Endothelial cell of umbilical vein (primary cell): ENCODE measurements at regions not wholly inside any gene's neighbourhood (a gene's known extent, or its start where the extent isn't known, plus 50 kb on each side); places are given as distances from the start of the nearest gene placed in this dataset.

Experiments used
- BruUV-seq: library from RNA; stranded (reverse); fragments of 400-500 nt; replicated peaks from 2 replicates; lab custom pipeline; 2021; lab: Mats Ljungman, UMichigan
- CTCF ChIA-PET: fragments of 300-600, 350-600 bp; sonication (Branson Sonifier 250); formaldehyde crosslinking; loops from one replicate; lab custom pipeline; 2021; ENCODE audit warnings: antibody characterized with exemption, inconsistent platforms; lab: Charles Lee
- POLR2A ChIA-PET: fragments of 300-600, 350-600 bp; sonication (Branson Sonifier 250); formaldehyde crosslinking; loops from one replicate; lab custom pipeline; 2021; ENCODE audit warnings: antibody characterized with exemption, inconsistent platforms; lab: Charles Lee
- DNase-seq: peaks from one replicate; pipeline ENCODE4 v3.0.0-alpha.2; 2011; ENCODE audit warnings: low read depth, low spot score
- FAIRE-seq: peaks from 2 replicates; lab custom pipeline; 2011; peaks lifted over from hg19 to GRCh38; lab: Jason Lieb, UNC
- H2AFZ ChIP-seq: 2 replicates; pipeline ENCODE4 v1.6.0; 2012; ENCODE audit warnings: low read depth, low read length, control low read depth, inconsistent platforms
- H3K27ac ChIP-seq: 2 replicates; pipeline ENCODE4 v1.5.1; 2011; ENCODE audit warnings: low read depth, mild to moderate bottlenecking, control low read depth, low read length, moderate library complexity; ENCODE audit not compliant: insufficient read depth
- H3K27me3 ChIP-seq, 2 experiments: 2 replicates each; pipeline versions ENCODE4 v1.6.0 to v1.6.1; 2011; ENCODE audit warnings: low read length in 2 of 2, mixed read lengths in 1 of 2; ENCODE audit not compliant: control insufficient read depth in 2 of 2, insufficient read depth in 2 of 2
- H3K36me3 ChIP-seq, 2 experiments: 2 replicates in 1 of 2; 3 replicates in 1 of 2; pipeline ENCODE4 v1.5.1; 2011; ENCODE audit warnings: low read length in 2 of 2, mild to moderate bottlenecking in 1 of 2, moderate library complexity in 1 of 2; ENCODE audit not compliant: control insufficient read depth in 2 of 2, insufficient read depth in 2 of 2; ENCODE audit errors: extremely low read depth in 1 of 2
- H3K4me1 ChIP-seq: 3 replicates; pipeline ENCODE4 v1.5.1; 2011; ENCODE audit warnings: mild to moderate bottlenecking, low read length; ENCODE audit not compliant: control insufficient read depth, insufficient read depth; ENCODE audit errors: extremely low read depth
- H3K4me2 ChIP-seq: 2 replicates; pipeline ENCODE4 v1.6.1; 2011; ENCODE audit warnings: low read length, control low read depth, mixed read lengths; ENCODE audit not compliant: insufficient read depth
- H3K4me3 ChIP-seq, 3 experiments: fragments of 200-600 bp in 1 of 3; sonication (generic), shearing (Covaris generic) in 1 of 3; replicated peaks in 1 of 3; 2 replicates each; pipeline ENCODE4 v1.5.1; 2011 to 2016; ENCODE audit warnings: control low read depth in 3 of 3, low read length in 3 of 3, mild to moderate bottlenecking in 2 of 3, inconsistent platforms in 1 of 3, low read depth in 1 of 3, moderate library complexity in 1 of 3; ENCODE audit not compliant: insufficient read depth in 1 of 3
- H3K79me2 ChIP-seq: 2 replicates; pipeline ENCODE4 v1.6.0; 2012; ENCODE audit warnings: low read length, inconsistent platforms; ENCODE audit not compliant: control insufficient read depth, insufficient read depth
- H3K9ac ChIP-seq: replicated peaks from 2 replicates; pipeline ENCODE3; 2011; ENCODE audit warnings: low read length, control low read depth; ENCODE audit not compliant: insufficient read depth; ENCODE audit errors: extremely low read depth
- H3K9me1 ChIP-seq: replicated peaks from 3 replicates; pipeline ENCODE4 v1.6.0; 2011; ENCODE audit warnings: mild to moderate bottlenecking, low read length; ENCODE audit not compliant: control insufficient read depth, insufficient read depth; ENCODE audit errors: extremely low read depth
- H3K9me3 ChIP-seq: replicated peaks from 2 replicates; pipeline ENCODE4 v1.5.1; 2012; ENCODE audit warnings: low read length, inconsistent platforms; ENCODE audit not compliant: control insufficient read depth, insufficient read depth
- H4K20me1 ChIP-seq: replicated peaks from 2 replicates; pipeline ENCODE3; 2011; ENCODE audit warnings: mild to moderate bottlenecking, low read length; ENCODE audit not compliant: control insufficient read depth, insufficient read depth; ENCODE audit errors: extremely low read depth
- CTCF ChIP-seq, 2 donors: IDR thresholded peaks; 1 replicate in 1 of 2; 2 replicates in 1 of 2; pipeline ENCODE4 v1.5.1; 2011; ENCODE audit warnings: low read length in 2 of 2, mild to moderate bottlenecking in 2 of 2, moderate library complexity in 2 of 2, control low read depth in 1 of 2, inconsistent platforms in 1 of 2, low read depth in 1 of 2; ENCODE audit not compliant: insufficient read depth in 1 of 2; ENCODE audit errors: extremely low read depth in 1 of 2
- EZH2 ChIP-seq: IDR thresholded peaks from 2 replicates; pipeline ENCODE4 v1.6.1; 2012; ENCODE audit warnings: borderline replicate concordance, low read depth, mild to moderate bottlenecking, moderate library complexity, low read length, inconsistent platforms; ENCODE audit not compliant: severe bottlenecking
- FOS ChIP-seq: IDR thresholded peaks from 2 replicates; pipeline ENCODE4 v1.6.1; 2011; ENCODE audit warnings: mild to moderate bottlenecking, low read length, moderate library complexity, borderline replicate concordance; ENCODE audit not compliant: insufficient read depth
- GATA2 ChIP-seq: IDR thresholded peaks from 2 replicates; pipeline ENCODE4 v1.7.0; 2011; ENCODE audit warnings: low read depth, mild to moderate bottlenecking, moderate library complexity, mixed read lengths, low read length; ENCODE audit not compliant: insufficient read length, insufficient read depth
- JUN ChIP-seq: IDR thresholded peaks from 2 replicates; pipeline ENCODE4 v1.6.1; 2011; ENCODE audit warnings: borderline replicate concordance, low read depth; ENCODE audit not compliant: insufficient read length, insufficient read depth
- MAX ChIP-seq: IDR thresholded peaks from 2 replicates; pipeline ENCODE4 v1.6.1; 2011; ENCODE audit not compliant: insufficient read depth, insufficient read length
- MYC ChIP-seq: IDR thresholded peaks from one replicate; pipeline ENCODE4 v1.6.1; 2011; ENCODE audit warnings: mild to moderate bottlenecking, low read depth, low read length
- POLR2A ChIP-seq: IDR thresholded peaks from 2 replicates; pipeline ENCODE4 v1.6.1; 2012; ENCODE audit warnings: low read depth, mild to moderate bottlenecking, control low read depth, low read length
- POLR2AphosphoS5 ChIP-seq: IDR thresholded peaks from 2 replicates; pipeline ENCODE4 v1.6.1; 2012; ENCODE audit warnings: low read depth, mild to moderate bottlenecking, control low read depth, low read length, moderate library complexity; ENCODE audit not compliant: insufficient read depth
- dilution Hi-C: fragments of 300-500 bp; cut with MboI; formaldehyde crosslinking; loops from one replicate; pipeline ENCODE4 v1.15.0; 2019; ENCODE audit warnings: low sequenced_read_pairs; ENCODE audit not compliant: extremely low pct_ligation_motif_present
- intact Hi-C: fragments of 100-400 bp; cut with micrococcal nuclease; formaldehyde crosslinking; loops from one replicate; pipeline ENCODE4 v1.10.0; 2022

- TF ChIP-seq POLR2A (no peak), CTCF (IDR thresholded peaks at IDR 0.05; ENCODE audit: extremely low read depth in 1 of 2, insufficient read depth in 1 of 2, low read depth in 1 of 2, low read length in 2 of 2) (no peak), POLR2AphosphoS5 (no peak), MYC (no peak)
- no TSS peak for BruUV-seq
- intact Hi-C loops: no loop called here
- Histone ChIP-seq H3K4me2 (no peak overlapping the region), H3K27me3 (no peaks in the 10 kb centered on the region), H3K36me3 (no peaks in the 10 kb centered on the region), H3K9ac (no peak overlapping the region), H3K9me3 (no peaks in the 10 kb centered on the region), H3K9me1 (no peaks in the 10 kb centered on the region), H4K20me1 (no peaks in the 10 kb centered on the region), H3K4me1 (no peaks in the 10 kb centered on the region), H3K27ac (no peak overlapping the region), H3K79me2 (no peaks in the 10 kb centered on the region), H3K4me3 (no peak overlapping the region), H2AFZ (no peak overlapping the region)
- dilution Hi-C loops: no loop called here
- DNase-seq: no peak
- POLR2A ChIA-PET: no interaction called here
- no peak for FAIRE-seq
- CTCF ChIA-PET: interaction anchor here (0.6 kb wide), 1 partner anchor 1132 kb away, joined by 3 read pairs; no protein-coding TSS in a partner anchor
Observed at GRCh38 chr16:60285794-60286193, 1551.7 kb upstream of the GOT2 start.

- Histone ChIP-seq H3K9me3 (no peaks in the 10 kb centered on the region), H2AFZ (no peak overlapping the region), H3K9me1 (no peaks in the 10 kb centered on the region), H3K9ac (no peak overlapping the region), H3K4me1 (no peaks in the 10 kb centered on the region), H3K27me3 (no peaks in the 10 kb centered on the region), H3K27ac (no peak overlapping the region), H3K4me2 (no peak overlapping the region), H3K79me2 (no peaks in the 10 kb centered on the region), H3K4me3 (no peak overlapping the region), H3K36me3 (no peaks in the 10 kb centered on the region), H4K20me1 (no peaks in the 10 kb centered on the region)
- CTCF ChIA-PET: no interaction called here
- dilution Hi-C loops (no loop called here), intact Hi-C loops (no loop called here)
- no TSS peak for BruUV-seq
- POLR2A ChIA-PET: no interaction called here
- FAIRE-seq: no peak
- TF ChIP-seq MYC: no peak
- no peak for TF ChIP-seq MAX
- TF ChIP-seq JUN: no peak
- TF ChIP-seq POLR2A: no peak
- TF ChIP-seq GATA2: no peak
- TF ChIP-seq FOS: no peak
- TF ChIP-seq EZH2: no peak
- DNase-seq: no peak
Observed at GRCh38 chr16:60279061-60279665, 1545.0 kb upstream of the GOT2 start.
